HEK293 (cell line): ENCODE measurements at regions not wholly inside any gene's neighbourhood (a gene's known extent, or its start where the extent isn't known, plus 50 kb on each side); places are given as distances from the start of the nearest gene placed in this dataset.

ENCODE experiments used
- CTCF ChIA-PET: fragments of 350-600 bp; formaldehyde crosslinking; extraction: SDS; loops from one replicate; lab custom pipeline; 2021; ENCODE audit warnings: antibody characterized with exemption; lab: Yijun Ruan, JAX
- POLR2A ChIA-PET: fragments of 300-600 bp; formaldehyde crosslinking; extraction: SDS; loops from one replicate; lab custom pipeline; 2020; ENCODE audit warnings: antibody characterized with exemption, inconsistent platforms; lab: Yijun Ruan, JAX
- H3K27ac ChIP-seq: fragments of 200-500 bp; sonication (Bioruptor generic); 2 replicates; pipeline ENCODE4 v1.5.1; 2014; ENCODE audit warnings: low read depth, low read length, control low read depth, inconsistent platforms; ENCODE audit errors: extremely low read depth
- H3K36me3 ChIP-seq, 2 experiments: fragments of 200-500 bp in 1 of 2; sonication (Bioruptor generic) in 1 of 2; 1 replicate in 1 of 2; 2 replicates in 1 of 2; pipeline ENCODE4 v1.5.1; 2014 to 2017; ENCODE audit warnings: inconsistent platforms in 2 of 2, low read length in 2 of 2; ENCODE audit not compliant: control insufficient read depth in 2 of 2, insufficient read depth in 1 of 2
- H3K4me1 ChIP-seq: fragments of 200-500 bp; sonication (Bioruptor generic); 2 replicates; pipeline ENCODE4 v1.5.1; 2014; ENCODE audit warnings: mild to moderate bottlenecking, low read length, inconsistent platforms; ENCODE audit not compliant: control insufficient read depth, insufficient read depth
- H3K4me3 ChIP-seq: 2 replicates; pipeline ENCODE4 v1.5.1; 2011; ENCODE audit warnings: low read depth, mild to moderate bottlenecking, control low read depth, low read length, moderate library complexity
- H3K9me3 ChIP-seq: fragments of 200-500 bp; sonication (Bioruptor generic); 2 replicates; pipeline ENCODE4 v1.5.1; 2014; ENCODE audit warnings: low read depth, low read length, inconsistent platforms; ENCODE audit not compliant: control insufficient read depth, insufficient read depth
- GLIS2 ChIP-seq: fragments of 450-650 bp; formaldehyde crosslinking; IDR thresholded peaks from 2 replicates; pipeline ENCODE4 v1.5.1; 2016; ENCODE audit warnings: missing biosample characterization, missing genetic modification characterization
- KLF10 ChIP-seq: fragments of 450-650 bp; IDR thresholded peaks from 2 replicates; pipeline ENCODE4 v1.5.1; 2018; ENCODE audit warnings: missing biosample characterization, mild to moderate bottlenecking, missing genetic modification characterization
- SP2 ChIP-seq: fragments of 450-650 bp; formaldehyde crosslinking; IDR thresholded peaks from 2 replicates; pipeline ENCODE4 v1.5.1; 2016; ENCODE audit warnings: missing biosample characterization, missing genetic modification characterization
- WT1 ChIP-seq: fragments of 450-650 bp; formaldehyde crosslinking; IDR thresholded peaks from 2 replicates; pipeline ENCODE4 v1.5.1; 2016; ENCODE audit warnings: missing biosample characterization, missing genetic modification characterization
- ZFP69B ChIP-seq: fragments of 450-650 bp; formaldehyde crosslinking; IDR thresholded peaks from 2 replicates; pipeline ENCODE4 v1.5.1; 2016; ENCODE audit warnings: missing biosample characterization, missing genetic modification characterization
- ZNF140 ChIP-seq: fragments of 450-650 bp; formaldehyde crosslinking; IDR thresholded peaks from 2 replicates; pipeline ENCODE4 v1.5.1; 2016; ENCODE audit warnings: missing biosample characterization, missing genetic modification characterization
- ZNF16 ChIP-seq: fragments of 450-650 bp; formaldehyde crosslinking; IDR thresholded peaks from 2 replicates; pipeline ENCODE4 v1.5.1; 2016; ENCODE audit warnings: low read depth, missing biosample characterization, missing genetic modification characterization
- ZNF2 ChIP-seq: fragments of 450-650 bp; formaldehyde crosslinking; IDR thresholded peaks from 2 replicates; pipeline ENCODE4 v1.5.1; 2016; ENCODE audit warnings: missing biosample characterization, missing genetic modification characterization
- ZNF501 ChIP-seq: fragments of 450-650 bp; formaldehyde crosslinking; IDR thresholded peaks from 2 replicates; pipeline ENCODE4 v1.5.1; 2016; ENCODE audit warnings: missing biosample characterization, missing genetic modification characterization
- ZNF792 ChIP-seq: fragments of 450-650 bp; formaldehyde crosslinking; IDR thresholded peaks from 2 replicates; pipeline ENCODE4 v1.5.1; 2016; ENCODE audit warnings: missing biosample characterization, missing genetic modification characterization
- ZSCAN23 ChIP-seq: fragments of 450-650 bp; formaldehyde crosslinking; IDR thresholded peaks from 2 replicates; pipeline ENCODE4 v1.5.1; 2016; ENCODE audit warnings: missing biosample characterization, missing genetic modification characterization
- TF ChIP-seq, protein P1 (sequence below): fragments of 450-650 bp; formaldehyde crosslinking; IDR thresholded peaks from 2 replicates; pipeline ENCODE4 v1.5.1; 2016; ENCODE audit warnings: missing biosample characterization, missing genetic modification characterization
- TF ChIP-seq, protein P2 (sequence below): fragments of 450-650 bp; formaldehyde crosslinking; IDR thresholded peaks from 2 replicates; pipeline ENCODE4 v1.5.1; 2016; ENCODE audit warnings: missing biosample characterization, missing genetic modification characterization, low read depth
- TF ChIP-seq, protein P3 (sequence below): fragments of 450-650 bp; formaldehyde crosslinking; IDR thresholded peaks from 2 replicates; pipeline ENCODE4 v1.5.1; 2016; ENCODE audit warnings: missing biosample characterization, missing genetic modification characterization
- TF ChIP-seq, protein P4 (sequence below): fragments of 450-650 bp; IDR thresholded peaks from 2 replicates; pipeline ENCODE4 v1.5.1; 2018; ENCODE audit warnings: missing biosample characterization, missing genetic modification characterization

DNA sequence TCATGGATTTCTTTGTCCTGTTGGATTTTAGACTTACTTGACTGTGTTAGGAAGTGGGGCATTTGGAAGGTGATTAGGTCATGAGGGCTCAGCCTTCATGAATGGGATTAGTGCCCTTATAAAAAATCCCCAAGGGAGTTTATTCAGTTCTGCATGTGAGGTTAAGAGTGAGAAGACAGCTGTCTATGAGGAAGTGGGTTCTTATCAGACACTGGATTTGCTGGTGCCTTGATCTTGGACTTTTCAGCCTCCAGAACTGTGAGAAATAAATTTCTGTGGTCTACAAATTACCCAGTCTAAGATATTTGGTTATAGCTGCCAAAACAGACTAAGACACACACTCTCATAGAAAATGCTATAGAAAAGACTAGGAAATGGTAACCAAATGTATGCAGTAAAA, 724.7 kb upstream of the FZD8 start:
- no peaks in the 10 kb centered on the region; the same call in 1 of the 2 replicates for H3K4me1 ChIP-seq
- no peak overlapping the region for H3K4me3 ChIP-seq
- POLR2A ChIA-PET, result no interaction called here
- H3K27ac ChIP-seq, result no peak overlapping the region
- TF ChIP-seq, protein P1, sequence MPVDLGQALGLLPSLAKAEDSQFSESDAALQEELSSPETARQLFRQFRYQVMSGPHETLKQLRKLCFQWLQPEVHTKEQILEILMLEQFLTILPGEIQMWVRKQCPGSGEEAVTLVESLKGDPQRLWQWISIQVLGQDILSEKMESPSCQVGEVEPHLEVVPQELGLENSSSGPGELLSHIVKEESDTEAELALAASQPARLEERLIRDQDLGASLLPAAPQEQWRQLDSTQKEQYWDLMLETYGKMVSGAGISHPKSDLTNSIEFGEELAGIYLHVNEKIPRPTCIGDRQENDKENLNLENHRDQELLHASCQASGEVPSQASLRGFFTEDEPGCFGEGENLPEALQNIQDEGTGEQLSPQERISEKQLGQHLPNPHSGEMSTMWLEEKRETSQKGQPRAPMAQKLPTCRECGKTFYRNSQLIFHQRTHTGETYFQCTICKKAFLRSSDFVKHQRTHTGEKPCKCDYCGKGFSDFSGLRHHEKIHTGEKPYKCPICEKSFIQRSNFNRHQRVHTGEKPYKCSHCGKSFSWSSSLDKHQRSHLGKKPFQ (tag by site-specific recombination), result no peak
- TF ChIP-seq, protein P2, sequence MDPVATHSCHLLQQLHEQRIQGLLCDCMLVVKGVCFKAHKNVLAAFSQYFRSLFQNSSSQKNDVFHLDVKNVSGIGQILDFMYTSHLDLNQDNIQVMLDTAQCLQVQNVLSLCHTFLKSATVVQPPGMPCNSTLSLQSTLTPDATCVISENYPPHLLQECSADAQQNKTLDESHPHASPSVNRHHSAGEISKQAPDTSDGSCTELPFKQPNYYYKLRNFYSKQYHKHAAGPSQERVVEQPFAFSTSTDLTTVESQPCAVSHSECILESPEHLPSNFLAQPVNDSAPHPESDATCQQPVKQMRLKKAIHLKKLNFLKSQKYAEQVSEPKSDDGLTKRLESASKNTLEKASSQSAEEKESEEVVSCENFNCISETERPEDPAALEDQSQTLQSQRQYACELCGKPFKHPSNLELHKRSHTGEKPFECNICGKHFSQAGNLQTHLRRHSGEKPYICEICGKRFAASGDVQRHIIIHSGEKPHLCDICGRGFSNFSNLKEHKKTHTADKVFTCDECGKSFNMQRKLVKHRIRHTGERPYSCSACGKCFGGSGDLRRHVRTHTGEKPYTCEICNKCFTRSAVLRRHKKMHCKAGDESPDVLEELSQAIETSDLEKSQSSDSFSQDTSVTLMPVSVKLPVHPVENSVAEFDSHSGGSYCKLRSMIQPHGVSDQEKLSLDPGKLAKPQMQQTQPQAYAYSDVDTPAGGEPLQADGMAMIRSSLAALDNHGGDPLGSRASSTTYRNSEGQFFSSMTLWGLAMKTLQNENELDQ (tag by site-specific recombination), result no peak
- no peak for TF ChIP-seq ZSCAN23 (tag by site-specific recombination)
- TF ChIP-seq, protein P3, sequence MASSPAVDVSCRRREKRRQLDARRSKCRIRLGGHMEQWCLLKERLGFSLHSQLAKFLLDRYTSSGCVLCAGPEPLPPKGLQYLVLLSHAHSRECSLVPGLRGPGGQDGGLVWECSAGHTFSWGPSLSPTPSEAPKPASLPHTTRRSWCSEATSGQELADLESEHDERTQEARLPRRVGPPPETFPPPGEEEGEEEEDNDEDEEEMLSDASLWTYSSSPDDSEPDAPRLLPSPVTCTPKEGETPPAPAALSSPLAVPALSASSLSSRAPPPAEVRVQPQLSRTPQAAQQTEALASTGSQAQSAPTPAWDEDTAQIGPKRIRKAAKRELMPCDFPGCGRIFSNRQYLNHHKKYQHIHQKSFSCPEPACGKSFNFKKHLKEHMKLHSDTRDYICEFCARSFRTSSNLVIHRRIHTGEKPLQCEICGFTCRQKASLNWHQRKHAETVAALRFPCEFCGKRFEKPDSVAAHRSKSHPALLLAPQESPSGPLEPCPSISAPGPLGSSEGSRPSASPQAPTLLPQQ (tag by site-specific recombination), result no peak
- TF ChIP-seq WT1 (tag by site-specific recombination), result no peak
- TF ChIP-seq ZNF2, result no peak
- TF ChIP-seq KLF10 (tag by site-specific recombination), result no peak
- H3K36me3 ChIP-seq, result no peaks in the 10 kb centered on the region
- CTCF ChIA-PET, result no interaction called here
- no peaks in the 10 kb centered on the region for H3K9me3 ChIP-seq

DNA sequence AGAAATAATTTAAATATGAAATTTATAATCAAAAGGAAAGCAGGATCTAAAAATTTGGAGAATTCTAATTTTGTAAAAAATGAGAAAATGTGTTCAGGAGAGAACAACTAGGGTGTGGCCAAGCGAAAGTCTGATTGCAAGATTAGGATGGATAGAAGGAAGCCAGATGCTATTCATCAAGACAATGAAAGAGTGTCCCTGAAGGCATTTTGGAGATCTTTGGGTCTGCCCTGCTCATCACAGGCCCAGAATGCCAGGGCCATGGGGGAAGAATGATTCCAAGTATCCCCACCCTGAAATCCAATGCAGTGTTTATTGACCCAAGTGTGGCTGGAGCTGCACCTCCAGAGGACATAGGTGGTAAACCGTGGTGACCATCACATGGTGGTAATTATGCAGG, 724.0 kb upstream of the FZD8 start:
- CTCF ChIA-PET, result interaction anchor here (0.6 kb wide), 1 partner anchor 774 kb away, joined by 3 read pairs; no protein-coding TSS in a partner anchor
- Histone ChIP-seq H3K4me3 (no peak overlapping the region), H3K36me3 (no peaks in the 10 kb centered on the region), H3K4me1 (no peaks in the 10 kb centered on the region; the same call in 1 of the 2 replicates), H3K27ac (no peak overlapping the region), H3K9me3 (no peaks in the 10 kb centered on the region)
- POLR2A ChIA-PET, result no interaction called here
- TF ChIP-seq, protein P4, sequence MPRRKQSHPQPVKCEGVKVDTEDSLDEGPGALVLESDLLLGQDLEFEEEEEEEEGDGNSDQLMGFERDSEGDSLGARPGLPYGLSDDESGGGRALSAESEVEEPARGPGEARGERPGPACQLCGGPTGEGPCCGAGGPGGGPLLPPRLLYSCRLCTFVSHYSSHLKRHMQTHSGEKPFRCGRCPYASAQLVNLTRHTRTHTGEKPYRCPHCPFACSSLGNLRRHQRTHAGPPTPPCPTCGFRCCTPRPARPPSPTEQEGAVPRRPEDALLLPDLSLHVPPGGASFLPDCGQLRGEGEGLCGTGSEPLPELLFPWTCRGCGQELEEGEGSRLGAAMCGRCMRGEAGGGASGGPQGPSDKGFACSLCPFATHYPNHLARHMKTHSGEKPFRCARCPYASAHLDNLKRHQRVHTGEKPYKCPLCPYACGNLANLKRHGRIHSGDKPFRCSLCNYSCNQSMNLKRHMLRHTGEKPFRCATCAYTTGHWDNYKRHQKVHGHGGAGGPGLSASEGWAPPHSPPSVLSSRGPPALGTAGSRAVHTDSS, result no peak
- TF ChIP-seq SP2 (tag by site-specific recombination) (no peak), ZNF140 (tag by site-specific recombination) (no peak), ZNF501 (no peak), ZNF16 (tag by site-specific recombination) (no peak), ZFP69B (tag by site-specific recombination) (no peak), GLIS2 (no peak), ZNF792 (tag by site-specific recombination) (no peak)
- TF ChIP-seq, protein P3 (tag by site-specific recombination), result no peak
- TF ChIP-seq, all 188 proteins: peak for 0
